Stimulated activated CD4-positive, alpha-beta T cell treated with anti-CD3 and anti-CD28 coated beads, TNF-alpha, amount 100 ng/mL, for 4 hours (primary cell): ENCODE measurements at regions not wholly inside any gene's neighbourhood (a gene's known extent, or its start where the extent isn't known, plus 50 kb on each side); places are given as distances from the start of the nearest gene placed in this dataset.

Experiments used
- DNase-seq, 3 experiments: peaks; one replicate each; pipeline ENCODE4 v3.0.0-alpha.2; 2020; ENCODE audit warnings: low read depth in 3 of 3

- DNase-seq, result peak in 1 of 3 experiments; percentile 30
Observed at GRCh38 chr6:105991561-105992314, 94.4 kb upstream of the PRDM1 start.

DNA sequence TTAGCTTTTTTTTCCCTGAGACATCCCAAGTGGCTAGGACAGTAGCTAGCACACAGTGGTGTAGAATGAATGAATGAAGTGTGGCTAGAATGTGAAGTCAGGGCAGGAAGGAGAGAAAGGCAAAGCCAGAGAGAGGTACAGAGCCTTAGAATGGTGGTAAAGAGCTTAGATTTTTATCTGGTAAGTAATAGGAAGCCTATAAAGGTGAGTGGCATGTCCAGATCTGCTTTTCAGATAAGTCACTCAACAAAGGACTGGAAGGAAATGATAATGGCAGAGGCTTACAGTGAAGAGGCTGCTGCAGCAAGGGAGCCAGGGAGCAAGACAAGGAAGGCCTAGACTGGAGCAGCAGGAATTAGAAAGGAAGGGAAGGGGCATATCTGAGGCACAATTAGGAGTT, 96.0 kb upstream of the PRDM1 start:
- no peak for DNase-seq

GRCh38 chr6:105988812-105989577, 97.1 kb upstream of the PRDM1 start:
- DNase-seq, result no peak

DNA sequence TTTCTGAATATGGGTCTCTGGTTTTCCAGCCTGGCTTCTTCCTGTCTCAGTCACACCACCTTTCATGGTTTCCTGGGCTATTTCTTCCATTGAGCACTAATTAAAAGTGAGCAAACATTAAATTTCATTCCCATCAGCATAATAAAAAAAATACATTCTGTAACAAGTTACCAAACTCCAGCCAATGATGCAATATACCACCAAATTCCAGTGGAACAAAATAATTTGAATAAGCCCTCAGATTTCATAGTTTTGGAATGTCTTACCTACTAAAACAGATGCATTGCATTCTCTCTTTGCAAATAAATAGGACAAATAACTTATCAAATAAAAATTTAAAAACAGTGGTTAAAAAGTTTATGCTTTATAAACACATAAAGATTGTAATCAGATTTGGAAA, 97.8 kb upstream of the PRDM1 start:
- no peak for DNase-seq

DNA sequence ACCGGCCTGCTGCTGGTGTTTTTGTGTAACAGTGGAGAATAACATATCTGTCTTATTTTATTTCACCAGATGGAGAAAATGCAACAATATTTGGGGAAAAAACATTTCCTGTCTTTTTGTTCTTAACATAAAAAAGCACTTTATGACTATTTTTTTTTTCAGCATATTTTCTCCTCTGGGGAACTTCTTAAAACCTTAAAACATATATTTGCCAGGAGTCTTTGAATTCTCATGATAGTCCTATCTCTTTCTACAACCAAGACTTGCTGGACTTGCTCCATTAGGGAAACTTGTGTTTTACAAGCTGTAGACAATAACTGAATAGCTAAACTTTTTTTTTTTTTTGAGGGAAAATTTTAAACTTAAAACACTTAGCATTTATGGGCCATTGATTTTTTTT, 98.6 kb upstream of the PRDM1 start:
- DNase-seq, result no peak

DNA sequence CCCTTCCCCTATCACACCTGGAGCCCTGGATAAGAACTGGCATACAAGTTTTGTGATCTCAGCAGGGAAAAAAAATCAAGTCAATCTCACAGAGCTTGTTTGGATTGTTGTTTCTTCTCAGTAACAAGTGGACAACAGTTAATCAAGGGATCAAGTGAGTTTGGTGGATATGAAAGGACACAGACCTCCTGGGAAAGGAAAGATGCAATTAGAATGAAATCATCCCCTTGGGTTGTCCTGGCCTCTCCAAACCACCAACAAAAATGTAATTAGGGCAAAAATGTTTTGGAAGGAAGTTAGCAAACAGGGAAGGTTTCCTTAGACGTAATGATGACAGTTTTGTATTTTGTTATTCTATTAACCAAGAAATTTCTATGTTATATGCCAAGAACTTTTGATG, 99.1 kb upstream of the PRDM1 start:
- DNase-seq, result no peak

DNA sequence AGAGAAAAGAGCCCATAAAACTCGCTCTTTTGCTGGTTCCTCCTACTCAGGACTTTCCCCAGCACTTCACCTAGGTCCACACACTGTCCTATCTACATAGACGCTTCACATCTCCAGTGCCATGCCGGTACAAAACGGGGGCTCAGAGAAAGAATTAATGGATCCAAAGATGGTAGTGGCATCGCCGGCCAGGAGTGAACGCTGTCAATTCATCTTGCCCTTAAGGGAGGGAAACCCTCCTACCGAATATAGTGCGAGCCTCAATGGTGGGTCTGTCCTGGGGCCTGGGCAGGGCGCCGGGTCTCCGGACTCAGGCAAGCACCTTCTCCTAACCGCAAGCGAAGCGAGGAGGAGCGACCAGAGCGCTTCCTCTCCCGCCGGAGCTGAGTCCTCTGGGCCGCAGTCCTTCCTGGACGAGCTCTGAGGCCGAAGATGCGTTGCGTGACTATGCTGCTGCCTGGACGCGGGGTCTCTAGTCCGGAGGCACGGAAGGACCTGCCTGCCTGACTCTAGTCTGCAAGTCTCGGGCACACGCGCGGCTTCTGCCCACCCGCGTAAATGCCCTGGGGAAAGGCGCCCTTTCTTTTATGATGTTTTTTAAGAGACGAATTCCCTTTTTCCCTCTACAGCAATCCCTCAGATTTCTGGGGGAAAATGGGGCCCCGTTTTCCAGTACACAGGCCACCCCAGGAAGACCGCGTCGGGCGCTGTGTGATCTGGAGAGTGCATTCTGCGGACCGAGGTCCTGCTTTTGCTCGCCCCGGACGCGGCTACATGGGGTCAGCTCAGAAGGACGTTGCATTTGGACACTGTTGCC, 100.1 kb upstream of the PRDM1 start:
- DNase-seq, result no peak

DNA sequence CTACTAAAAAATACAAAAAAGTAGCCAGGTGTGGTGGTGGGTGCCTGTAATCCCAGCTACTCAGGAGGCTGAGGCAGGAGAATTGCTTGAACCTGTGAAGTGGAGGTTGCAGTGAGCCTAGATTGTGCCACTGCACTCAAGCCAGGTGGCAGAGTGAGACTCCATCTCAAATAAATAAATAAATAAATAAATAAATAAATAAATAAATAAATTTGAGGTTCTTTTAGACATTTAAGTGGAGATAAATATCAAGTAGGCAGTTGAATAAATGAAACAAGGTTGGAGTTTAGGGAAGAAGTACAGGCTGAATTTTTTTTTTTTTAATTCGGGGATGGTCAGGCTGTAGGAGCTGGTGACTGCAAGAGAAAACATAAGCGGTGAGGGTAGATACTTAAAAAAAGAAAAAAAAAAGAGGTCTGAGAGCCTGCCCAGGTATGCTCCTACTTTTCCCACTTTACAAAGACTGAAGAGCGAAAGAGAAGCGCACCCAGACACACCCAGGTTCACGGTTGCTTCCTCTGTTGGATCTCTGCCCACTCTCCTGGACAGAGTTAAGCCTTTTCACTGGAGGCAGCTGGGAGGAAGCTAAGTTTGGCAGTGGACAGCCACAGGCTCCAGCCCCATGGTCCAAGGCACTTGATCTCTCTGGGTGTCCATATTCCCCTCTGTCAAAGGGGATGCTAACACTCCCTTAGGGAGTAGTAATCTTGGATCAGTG, 100.9 kb upstream of the PRDM1 start:
- DNase-seq, result no peak

- no peak for DNase-seq
Observed at GRCh38 chr6:105983763-105984162, 102.4 kb upstream of the PRDM1 start.

DNA sequence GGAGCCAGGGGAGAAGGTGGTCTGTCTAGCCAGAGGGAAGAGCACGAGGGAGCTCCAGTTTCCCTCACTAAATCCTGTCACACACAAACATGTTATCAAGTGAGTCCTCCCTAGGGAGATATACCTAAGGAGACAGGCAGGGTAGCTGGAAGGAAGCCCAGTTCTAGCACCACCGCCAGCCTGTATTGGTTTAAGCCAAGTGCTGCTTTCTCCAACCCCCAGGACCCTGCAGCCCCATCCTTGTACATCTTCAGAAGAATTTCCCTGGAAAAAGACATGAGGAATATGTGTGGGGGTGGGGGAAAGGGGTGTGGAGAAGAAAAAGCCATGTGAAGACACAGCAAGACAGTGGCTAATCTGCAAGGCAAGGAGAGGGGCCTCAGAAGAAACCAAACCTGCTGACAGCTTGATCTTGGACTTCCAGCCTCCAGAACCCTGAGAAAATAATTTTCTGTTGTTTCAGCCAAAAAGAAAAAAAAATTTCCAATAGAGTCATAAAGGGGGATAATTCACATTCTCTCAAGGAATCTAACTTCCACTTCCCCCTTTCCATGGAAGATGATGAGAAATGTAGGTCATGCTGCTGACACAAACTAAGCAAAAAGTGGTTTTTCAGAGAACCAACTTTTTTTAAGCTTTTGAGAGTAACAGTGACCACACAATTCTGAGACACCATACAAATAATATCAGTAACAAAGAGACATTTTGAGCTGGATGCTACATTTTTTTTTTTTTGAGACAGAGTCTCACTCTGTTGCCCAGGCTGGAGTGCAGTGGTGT, 103.2 kb upstream of the PRDM1 start:
- DNase-seq, result no peak

GRCh38 chr6:105981888-105982358, 104.2 kb upstream of the PRDM1 start:
- DNase-seq, result no peak

DNA sequence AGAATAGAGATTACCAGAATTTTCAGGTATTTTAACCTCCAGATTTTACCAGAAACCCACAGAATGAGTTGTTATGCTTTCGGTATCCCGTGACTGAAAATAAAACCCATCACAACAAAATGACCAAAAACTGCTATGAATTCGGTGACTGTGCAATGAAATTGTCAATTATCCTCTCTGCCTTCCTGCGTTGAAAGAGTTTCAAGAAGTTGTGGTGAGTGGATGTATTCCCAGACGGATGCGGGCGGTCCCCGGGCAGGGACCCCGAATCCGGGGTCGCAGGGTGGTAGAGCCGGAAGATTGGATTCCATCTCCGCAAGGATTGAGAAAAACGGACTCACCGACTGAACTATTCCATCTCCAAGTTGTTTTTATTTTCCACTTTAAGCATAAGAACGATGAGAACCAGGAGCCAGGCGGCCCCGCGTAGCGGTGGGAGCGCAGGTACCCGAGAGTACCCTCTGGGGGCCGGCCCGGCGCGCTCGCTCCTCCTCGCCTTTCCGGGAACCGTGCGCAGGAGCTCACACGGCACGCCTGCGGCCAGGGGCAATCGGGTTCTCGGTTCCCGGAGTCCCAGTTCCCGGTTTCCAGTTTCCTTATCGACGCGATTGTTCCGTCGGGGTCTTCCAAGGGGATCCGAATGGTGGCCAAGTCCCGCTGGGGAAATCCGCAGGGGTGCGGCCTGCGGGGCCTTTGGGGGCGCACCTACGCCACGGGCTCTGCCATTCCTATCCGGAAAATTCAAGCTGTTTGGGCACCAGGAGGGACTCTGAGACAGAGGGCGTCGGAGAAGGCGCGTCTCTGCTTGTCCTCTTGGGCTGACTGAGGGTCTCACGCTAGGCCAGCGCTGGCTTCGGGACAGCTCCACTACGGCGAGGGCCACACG, 104.9 kb upstream of the PRDM1 start:
- peak in 1 of 3 experiments; percentile 18 for DNase-seq

GRCh38 chr6:105978974-105979373, 107.2 kb upstream of the PRDM1 start:
- DNase-seq, result no peak

DNA sequence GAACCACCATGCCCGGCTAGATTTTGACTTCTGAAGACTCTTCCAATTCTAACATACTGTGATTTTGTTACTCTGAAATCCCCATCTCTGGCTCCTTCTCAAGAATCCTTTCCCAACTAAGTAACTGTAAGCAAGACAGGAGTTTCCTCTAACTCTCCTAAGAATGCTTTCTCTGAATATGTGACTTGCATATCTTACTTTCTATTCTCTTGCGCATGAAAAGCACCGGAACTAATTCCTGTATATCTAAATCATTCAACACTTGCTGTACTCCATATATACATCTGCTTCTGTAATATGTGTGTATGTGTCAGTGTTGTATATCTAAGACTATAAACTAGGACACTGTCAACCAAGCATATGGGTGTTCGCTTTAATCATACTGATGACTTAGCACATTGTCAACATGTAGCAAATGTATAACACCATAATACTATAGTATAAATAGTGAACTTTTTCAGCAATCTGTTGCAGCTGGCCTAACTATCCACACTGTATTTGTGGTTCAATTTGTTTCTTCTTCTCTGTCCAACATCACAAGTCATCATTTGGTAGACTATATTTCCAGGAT, 108.1 kb upstream of the PRDM1 start:
- no peak for DNase-seq

- DNase-seq, result no peak
Observed at GRCh38 chr6:105974986-105975385, 111.2 kb upstream of the PRDM1 start.

DNA sequence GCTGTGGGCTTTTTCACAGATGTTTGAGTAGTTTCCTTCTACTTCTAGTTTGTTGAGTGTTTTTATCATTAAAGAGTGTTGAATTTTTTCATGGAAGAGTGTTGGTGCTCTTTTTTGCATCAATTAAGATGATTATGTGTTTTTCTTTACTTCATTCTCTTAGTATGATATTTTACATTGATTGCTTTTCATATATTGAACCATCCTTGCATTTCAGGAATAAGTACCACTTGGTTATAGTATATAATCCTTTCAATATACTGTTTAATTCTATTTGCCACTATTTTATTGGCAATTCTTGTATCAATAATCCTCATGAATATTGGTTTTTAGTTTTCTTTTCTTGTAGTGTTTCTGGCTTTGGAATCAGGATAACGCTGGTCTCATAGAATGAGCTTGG, 113.7 kb upstream of the PRDM1 start:
- DNase-seq, result no peak

DNA sequence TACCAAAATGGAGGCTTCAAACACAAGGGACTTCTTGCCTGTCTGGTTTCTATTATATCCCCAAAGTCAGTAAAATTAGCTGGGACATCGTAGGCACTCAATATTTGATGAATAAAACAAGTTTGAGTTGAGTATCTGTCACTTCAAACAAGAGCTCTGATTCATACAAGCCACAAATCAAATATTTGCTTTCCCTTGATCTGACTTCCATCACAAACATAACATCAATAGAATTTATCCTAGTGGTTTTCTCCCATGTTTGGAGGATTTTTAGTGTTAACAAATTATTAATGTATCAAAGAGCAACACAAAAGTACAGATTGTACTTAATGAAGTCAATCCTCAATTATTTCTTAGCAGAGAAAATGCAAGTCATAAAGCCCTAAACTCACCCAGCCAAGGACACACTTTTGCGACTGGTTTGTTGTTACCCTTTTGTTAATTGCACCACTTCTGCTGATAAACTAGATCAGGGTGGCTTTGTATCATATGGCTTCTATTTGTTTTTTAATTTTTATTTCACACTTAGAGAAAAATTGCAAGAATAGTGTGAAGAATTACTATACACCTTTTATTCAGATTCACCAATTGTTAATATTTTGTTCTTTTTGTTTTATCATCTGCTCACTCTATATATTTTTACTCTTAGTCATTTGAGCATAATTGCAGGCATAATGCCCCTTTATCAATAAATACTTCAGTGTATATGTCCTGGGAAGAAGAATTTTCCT, 117.4 kb upstream of the PRDM1 start:
- DNase-seq, result no peak

DNA sequence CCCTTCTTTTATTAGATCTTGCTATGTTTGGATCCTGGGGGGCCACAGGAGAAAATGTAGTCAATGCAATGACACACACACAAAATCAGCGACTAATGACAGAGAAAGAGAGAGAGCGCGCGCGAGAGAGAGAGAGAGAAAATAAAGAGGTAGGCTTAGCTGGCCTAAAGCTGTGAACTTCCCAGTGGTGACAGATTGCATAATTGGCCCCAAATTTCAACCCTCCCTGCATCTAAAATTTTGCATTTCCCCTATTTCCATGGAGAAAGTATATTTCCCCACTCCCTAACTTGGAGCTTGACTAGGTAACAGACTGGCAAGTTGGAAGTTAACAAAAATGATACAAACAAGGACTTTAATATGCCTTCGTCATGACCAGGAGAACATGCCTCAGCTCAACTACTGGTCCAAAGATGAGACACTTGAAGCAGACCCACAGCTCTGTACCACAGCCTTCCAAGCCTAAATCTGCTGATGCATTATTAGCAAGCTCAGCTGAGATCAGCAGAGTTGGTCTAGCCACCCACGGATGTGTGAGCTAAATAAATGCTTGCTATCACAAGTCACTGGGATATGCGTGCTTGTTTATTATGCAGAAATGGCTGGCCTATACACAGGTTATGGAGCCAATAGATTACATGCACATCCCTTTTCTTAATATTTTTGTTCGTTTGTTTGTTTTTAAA, 118.1 kb upstream of the PRDM1 start:
- DNase-seq, result no peak
